Activated CD4-positive, alpha-beta T cell treated with anti-CD3 and anti-CD28 coated beads, Interleukin-2, Interleukin-6, amounts not matched to agents 100 ng/mL and 50 ng/mL, durations not matched to agents 16 hours and 8 hours (primary cell): ENCODE measurements at regions not wholly inside any gene's neighbourhood (a gene's known extent, or its start where the extent isn't known, plus 50 kb on each side); places are given as distances from the start of the nearest gene placed in this dataset.
"Not testable (repeated sequence)": the region's sequence is repeated elsewhere in the genome, so short reads cannot be mapped to it uniquely, and the experiment has no call there.

Experiments
- DNase-seq: peaks from one replicate; pipeline ENCODE4 v3.0.0-alpha.2; 2020

GRCh38 chr10:125605167-125605566 is 77.8 kb downstream of the TEX36 start:
- DNase-seq = no peak

DNA sequence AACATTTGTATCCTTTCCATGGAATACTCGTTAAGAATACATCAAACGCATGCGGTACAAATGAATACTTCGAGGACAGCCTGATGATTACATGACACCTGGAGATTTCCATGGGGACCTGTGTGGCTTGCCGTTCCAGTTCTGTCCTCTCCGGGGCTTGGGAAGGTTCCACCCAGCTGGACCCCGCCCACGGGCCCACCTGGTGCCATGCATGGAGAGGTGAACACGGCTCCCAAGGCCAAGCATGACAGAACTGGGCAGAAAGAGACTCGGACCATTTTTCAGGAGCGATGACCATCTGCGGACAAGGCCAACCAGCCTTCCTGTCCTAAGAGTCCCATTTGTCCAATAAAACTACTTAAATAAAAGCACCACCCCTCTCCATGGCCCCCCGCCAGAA is 80.1 kb downstream of the TEX36 start:
- DNase-seq = no peak

DNA sequence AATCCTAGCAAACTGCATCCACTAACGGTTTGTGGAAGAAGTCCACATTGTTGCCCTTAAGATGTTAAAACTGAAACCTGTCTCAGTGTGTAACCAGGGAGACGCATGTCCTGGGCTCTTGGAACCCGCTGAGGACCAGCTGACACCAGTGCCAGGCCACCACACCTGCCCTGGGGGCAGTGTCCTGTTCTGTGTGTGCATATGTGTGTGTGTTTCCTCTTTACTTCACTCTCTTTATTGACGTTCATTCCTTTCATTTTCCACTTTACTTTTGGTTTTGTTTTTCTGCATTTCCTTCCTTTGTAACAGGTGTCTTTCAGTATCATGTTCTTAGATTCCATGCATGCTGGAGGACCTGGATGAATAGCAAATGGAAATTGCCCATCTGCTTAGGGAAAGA is 83.8 kb downstream of the TEX36 start:
- no peak for DNase-seq

- DNase-seq = no peak
Measured at GRCh38 chr10:125595911-125596310, 87.1 kb downstream of the TEX36 start.

GRCh38 chr10:125593644-125594043 is 89.3 kb downstream of the TEX36 start:
- no peak for DNase-seq

DNA sequence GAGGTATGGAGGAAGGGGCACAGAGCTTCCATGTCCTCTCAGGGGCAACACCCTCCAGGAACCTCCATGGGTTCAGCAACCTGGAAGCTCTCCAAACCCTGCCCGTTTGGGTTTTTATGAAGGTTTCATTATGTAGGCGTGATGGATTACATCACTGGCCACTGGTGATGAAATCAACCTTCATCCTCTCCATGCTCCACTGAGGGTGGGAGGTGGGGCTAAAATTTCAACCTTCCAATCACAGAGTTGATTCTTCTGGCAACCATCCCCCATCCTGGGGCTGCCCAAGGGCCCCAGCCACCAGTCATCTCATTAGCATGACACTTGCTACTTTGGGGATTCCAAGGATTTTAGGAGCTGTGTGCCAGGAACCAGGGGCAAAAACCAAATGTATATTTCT is 90.1 kb downstream of the TEX36 start:
- DNase-seq = no peak

- no peak for DNase-seq
Measured at GRCh38 chr10:125591886-125592285, 91.1 kb downstream of the TEX36 start.

GRCh38 chr10:125588738-125589137 is 94.2 kb downstream of the TEX36 start:
- DNase-seq = not testable (repeated sequence)

- no peak for DNase-seq
Measured at GRCh38 chr10:125584954-125585353, 98.0 kb downstream of the TEX36 start.

GRCh38 chr10:125578658-125579315 is 104.2 kb downstream of the TEX36 start:
- no peak for DNase-seq

DNA sequence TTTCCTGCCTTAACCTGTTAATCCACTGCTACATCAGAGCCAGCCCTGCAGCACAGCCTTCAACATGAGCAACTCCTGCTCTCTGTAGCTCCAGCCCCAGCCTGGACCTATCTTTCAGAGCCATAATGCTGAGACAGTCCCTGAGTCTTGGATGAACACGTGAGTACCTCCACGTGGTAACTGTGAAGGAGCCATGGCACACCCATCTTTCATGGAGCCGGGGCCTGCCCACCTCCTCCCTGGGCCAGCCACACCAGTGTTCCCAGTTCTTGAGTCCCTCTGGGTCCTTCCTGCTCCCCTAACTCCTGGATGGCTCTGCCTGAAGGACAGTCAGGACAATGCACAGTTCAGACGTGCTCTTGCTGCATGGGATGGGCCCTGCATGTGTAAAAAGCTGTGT is 107.1 kb downstream of the TEX36 start:
- no peak for DNase-seq

DNA sequence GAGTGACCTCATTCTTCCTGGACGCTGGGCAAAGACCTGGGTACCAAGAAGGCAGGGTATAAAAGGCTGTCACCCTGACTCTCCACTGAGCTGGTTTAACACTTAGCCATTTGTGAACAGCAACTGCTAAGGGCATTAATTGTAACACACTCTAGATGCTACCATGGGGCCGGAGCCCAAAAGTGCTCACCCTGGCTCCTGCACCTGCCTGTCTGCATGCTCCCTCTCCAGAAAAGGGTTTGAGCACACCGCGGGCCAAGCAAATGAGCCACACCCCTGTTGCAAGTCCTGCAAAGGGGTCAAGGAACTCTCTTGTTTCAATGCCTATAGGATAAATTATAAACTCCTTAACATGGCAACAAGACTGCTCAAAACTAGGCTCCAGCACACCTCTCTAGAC is 114.8 kb downstream of the TEX36 start:
- no peak for DNase-seq

GRCh38 chr10:125567529-125567928 is 115.4 kb downstream of the TEX36 start:
- DNase-seq = no peak

DNA sequence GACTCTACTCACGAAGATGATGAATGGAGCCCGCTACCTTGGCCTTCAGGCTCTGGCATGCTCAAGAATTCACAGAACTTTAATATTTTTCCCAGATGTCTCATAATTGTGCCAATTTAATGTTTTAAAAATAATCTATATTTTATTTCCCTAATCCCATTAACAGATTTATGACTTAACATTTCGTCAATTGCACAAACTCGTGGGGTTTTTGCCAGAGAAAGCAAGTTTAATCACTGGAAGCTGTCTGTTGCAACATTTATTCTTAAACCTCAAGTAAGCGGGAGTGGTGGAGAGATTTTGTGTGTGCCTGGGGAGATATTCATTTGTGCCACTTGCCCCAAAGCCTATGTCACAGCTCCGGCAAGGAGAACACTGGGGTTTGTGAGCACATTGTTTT is 117.9 kb downstream of the TEX36 start:
- no peak for DNase-seq

DNA sequence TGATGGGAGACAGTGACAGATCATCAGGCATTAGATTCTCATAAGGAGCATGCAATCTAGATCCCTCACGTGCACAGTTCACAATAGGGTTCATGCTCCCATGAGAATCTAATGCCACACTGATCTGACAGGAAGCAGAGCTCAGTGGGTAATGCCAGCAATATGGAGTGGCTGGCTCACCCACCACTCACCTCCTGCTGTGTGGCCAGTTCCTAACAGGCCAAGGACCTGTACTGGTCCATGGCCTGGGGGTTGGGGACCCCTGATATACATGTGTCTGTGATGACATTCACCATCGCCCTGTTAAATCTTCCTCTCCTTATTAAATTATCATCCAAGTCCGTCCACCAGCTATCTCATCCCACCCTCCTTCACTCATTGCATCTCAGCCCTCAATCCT is 118.4 kb downstream of the TEX36 start:
- DNase-seq = no peak

DNA sequence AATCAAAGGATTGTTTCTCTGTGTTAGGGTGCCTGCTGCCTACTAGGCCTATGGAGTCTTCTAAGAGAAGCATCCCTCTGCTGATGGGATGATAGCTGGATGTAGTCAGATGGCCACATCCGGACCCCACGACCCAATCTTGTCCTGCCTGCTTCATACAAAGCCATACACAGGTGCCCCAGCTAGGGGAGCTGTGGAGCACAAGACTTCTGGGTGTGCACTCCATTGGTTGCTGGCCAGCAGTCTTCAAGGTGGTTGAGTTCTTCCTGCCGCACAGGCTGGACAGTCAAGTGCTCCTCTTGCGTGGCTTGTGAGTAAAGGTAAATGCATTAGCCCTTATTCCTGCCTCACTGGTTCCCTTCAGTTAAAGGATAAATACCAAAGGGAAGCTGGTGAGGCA is 120.2 kb downstream of the TEX36 start:
- DNase-seq = no peak

- no peak for DNase-seq
Measured at GRCh38 chr10:125560947-125561346, 122.0 kb downstream of the TEX36 start.

DNA sequence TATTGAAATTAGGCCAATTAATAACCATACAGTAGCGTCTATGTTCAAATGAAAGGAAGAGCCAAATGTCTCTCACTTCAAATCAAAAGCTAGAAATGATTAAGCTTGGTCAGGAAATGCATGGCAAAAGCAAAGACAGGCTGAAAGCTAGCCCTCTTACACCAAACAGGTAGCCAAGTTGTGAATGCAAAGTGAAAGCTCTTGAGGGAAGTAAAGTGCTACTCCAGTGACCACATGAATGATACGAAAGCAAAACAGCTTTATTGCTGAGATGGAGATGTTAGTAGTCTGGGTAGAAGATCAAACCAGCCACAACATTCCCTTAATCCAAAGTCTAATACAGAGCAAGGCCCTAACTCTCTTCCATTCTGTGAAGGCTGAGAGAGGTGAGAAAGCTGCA is 123.8 kb downstream of the TEX36 start:
- peak; percentile 28 for DNase-seq

DNA sequence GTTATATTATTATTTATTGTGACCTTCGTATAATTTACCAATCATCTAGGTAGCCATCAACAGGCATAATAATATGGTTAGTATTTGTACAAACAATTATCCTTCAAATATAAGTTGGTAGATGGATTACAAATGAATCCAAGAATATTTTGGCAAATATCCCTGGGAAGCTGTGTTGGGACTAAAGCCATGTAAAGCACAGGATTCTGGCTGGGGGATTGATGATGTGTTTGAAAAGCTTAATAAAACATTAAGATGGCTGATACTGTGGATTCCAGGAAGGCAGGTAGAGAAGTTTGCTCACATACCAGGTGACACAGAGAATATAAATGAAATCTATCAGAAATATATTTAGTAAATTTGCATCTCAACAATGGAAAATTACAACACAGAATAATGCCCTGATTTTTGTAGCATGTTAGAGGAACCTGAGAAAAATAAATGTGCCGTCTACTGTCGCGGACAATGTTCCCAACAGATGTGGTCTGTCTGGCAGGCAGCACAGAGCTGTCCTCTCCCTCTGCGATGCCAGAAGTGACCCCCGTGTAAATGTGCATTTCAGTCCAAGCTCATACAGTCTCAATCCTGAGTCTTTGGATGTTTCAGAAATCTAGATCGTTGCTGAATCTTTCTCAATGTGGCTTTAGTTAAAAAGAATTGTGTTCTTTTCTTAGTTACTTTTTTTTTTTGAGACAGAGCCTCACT is 125.0 kb downstream of the TEX36 start:
- no peak for DNase-seq

DNA sequence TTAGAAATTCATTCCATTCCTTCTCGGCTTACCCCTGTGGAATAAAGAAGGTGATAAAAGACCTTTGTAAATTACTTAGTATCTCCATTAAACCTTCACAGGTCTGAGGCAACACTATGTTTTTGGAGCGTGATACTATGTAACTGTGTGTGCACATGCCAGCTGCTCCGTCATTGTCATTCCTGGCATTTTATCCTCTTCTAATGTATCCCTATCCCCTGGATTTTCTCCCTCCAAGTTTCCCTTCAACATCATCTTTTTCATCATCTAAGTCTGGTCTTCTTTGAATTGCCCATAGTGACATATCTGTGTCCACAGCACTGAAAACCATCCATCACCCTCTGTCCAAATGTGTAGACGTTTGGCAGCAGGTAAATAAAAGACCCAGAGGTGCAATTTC is 125.7 kb downstream of the TEX36 start:
- DNase-seq = no peak

DNA sequence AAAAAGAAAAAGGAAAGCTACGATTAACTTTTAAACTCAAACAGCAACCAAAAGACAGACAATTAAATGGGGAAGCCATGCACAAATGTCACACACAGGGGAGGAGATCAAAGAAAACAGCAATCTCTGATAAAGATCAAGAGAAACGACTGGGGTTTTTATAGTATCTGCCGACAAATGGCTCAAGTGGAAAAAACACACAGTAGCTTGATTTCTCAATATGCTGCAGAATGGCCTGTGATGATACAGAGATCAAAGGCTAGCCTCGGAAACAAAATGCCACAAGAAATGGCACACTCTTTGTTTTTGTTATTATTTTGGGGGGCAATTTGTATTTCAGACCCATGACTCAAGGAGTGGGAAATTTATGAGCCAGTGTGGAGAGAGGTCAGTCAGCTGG is 126.1 kb downstream of the TEX36 start:
- DNase-seq = no peak

GRCh38 chr10:125555743-125556142 is 127.2 kb downstream of the TEX36 start:
- no peak for DNase-seq

DNA sequence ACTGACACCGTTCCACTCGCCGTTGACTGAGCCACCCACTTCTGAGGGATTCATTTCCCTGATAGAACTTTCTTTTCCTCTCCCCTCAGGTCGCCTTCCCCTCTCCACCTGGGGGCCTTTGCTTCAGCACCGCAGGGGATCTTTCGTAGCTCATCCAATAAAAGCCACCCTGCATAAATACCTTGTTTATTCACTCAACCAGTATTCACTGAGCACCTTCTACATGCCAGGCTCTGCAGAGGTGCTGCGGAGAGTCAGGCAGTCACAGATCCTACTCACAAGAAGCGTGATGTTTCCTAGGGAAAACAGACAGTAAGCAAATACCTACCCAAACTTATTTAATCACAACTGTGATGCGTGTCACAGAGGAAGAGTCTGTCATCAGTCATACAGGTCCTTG is 127.7 kb downstream of the TEX36 start:
- no peak for DNase-seq

DNA sequence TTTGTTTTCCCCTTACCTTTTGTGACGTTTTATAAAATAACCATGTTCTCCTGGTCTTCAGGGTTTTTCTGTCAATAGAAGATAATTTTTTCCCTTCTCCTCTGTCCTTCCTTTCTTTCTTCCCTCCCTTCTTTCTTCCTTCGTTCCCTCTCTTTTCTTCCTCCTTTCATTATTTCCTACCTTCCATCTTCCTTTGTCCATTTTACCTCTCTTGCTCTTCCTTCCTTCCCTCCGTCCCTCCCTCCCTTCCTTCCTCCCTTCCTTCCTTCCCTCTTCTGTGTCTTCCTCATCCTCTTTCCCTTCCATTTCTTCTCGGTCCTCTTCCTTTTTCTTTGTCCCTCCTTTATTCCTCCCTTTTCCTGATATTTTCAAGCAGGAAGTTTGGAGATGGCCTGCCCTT is 128.2 kb downstream of the TEX36 start:
- no peak for DNase-seq
